ENCODE measurements at regions not wholly inside any gene's neighbourhood (a gene's known extent, or its start where the extent isn't known, plus 50 kb on each side); places are given as distances from the start of the nearest gene placed in this dataset.
A peak's percentile ranks its signal among the peaks of the same experiment; 100 is the strongest.
"Not testable (repeated sequence)": the region's sequence is repeated elsewhere in the genome, so short reads cannot be mapped to it uniquely, and the experiment has no call there.

DNA sequence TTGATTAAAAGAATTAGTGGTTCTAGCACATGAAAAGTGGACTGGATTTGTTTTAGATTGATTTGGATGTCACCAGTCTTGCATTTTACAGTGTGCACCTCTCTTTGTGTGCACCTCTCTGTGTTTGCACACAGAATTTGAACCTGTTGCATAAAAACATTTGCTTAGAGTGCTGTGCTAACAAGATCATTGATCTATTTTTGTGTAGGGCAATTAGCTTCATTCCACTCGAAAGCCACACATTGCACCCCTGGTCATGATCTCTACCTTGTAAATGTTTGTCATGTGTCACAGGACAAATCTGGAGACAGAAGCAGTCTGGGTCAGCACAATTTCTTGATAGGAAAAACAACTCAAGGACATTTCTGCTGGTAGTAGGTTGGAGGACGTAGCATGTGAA is 258.7 kb upstream of the LINC00305 start:
- DNase-seq (ENCODE audit: low spot score): no peak

DNA sequence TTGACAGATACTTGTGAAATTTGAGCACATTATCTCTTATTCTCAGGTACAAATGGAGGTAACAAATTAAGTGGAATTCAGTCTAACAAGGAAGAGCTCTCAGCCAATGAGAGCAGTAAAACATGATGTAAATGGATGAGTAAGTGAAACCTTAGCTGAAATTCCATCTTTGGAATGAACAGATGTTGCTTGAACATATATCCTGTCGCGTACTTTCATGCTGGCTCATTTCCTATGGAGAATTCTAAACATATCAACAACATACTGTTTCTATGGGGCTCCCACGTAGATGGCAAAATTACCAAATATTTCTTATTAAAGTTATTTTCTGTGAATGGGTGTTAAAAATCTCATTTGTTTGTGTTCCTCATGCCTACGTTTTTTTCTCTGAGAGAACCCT is 256.3 kb upstream of the LINC00305 start:
- no peak for DNase-seq (ENCODE audit: low spot score)

DNA sequence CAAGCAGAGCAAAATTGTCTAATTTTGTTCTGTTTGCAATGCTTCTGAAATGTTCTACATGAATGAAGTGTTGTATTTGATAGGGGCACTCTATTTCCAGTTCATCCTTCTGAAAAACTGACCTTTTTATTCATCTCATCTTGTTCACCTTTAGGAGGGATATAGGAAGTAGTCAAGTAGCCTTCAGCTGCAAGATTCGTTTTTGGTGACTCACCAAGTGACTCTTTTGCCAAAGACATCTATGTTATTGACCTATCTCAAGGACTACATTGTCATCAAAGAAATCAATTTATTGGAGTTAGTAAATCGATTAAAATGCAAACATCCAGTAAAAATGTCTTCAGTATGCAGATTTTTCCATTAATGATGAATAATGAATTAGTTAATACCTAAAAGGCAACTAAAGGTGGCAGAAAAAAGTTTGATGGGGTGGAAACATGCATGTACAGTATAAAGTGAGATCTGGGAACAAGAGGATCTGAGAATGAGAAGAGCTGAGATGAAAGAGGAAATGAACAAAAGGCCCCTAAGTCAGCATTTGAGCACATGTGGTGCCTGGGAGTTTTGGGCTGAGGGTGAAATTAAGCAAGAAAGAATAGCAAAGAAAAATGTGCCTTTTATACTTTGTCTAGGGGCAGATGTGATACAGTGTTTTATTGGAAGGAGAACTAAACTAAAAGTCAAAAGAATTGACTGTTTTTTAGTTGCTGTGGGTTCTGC is 255.1 kb upstream of the LINC00305 start:
- DNase-seq (ENCODE audit: low spot score): no peak

DNA sequence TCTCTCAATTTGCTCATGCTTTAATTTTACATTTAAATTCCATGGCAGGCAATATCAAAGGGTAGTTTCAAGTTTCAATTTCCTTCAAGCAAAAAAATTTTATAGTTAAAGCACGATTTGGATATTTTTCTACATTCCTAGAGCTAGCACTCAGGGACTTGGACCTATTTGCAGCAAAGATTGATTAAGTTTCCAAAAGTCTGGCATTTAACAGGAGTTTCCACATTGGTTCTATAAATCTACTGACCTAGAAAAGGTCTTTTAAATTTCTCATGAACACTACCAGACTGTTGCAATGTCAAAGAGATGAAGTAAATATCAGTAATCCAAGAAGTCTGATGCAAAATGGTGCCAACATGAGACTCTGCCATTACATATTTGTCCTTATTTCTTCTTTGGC is 253.7 kb upstream of the LINC00305 start:
- no peak for DNase-seq (ENCODE audit: low spot score)

DNA sequence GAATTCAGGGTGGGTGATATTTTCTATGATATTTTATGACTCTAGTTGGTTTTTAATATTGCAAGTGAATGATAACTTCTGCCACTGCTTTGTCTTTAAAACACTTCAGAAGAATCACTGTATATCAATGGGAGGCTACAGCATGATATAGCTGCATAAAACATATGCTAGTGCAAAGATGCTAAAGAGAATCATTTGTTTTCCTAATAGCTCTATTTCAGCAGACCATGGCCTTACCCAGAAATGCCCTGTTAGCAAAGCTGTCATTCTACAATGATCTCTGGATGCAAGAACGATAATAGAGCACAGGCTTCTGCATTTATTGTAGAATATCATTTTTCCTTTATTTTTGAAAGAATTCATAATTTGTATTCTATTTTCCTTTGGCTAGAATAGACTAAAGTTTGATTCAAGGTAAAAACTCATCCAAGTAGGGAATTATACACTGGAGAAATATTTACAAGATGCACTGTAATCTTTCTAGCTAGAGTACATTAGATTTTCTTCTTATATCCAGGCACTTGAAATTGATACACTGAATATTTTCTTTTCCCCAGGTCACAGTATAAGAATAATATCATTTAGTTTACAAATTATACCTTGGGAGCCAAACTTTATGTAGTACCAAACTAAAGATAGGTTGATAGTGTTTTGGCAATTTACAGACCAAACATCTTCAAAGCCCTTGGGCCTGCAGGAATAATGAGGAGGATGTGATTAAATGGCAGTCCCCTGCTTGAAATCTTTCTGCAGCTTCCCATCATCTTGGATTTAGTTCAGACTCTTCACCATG is 252.6 kb upstream of the LINC00305 start:
- no peak for DNase-seq (ENCODE audit: low spot score)

DNA sequence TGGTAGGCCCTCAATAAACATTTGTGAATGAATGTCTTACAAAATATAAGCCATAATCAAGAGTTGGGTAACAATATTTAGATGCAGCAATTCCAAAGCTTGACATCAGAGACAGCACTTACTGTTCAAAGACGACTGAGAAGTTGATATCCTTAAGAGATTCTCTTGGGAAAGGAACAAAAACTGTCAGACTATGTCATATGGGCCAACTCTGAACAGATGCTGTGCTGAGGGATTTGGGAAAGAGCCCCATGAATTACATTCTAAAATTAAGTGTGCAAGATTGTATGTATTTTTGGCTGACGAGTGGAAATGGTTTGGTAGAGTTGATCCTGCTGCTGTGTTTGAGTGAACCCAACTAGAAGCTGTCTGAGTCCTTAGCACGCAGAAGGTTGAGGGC is 250.7 kb upstream of the LINC00305 start:
- DNase-seq (ENCODE audit: low spot score): no peak

DNA sequence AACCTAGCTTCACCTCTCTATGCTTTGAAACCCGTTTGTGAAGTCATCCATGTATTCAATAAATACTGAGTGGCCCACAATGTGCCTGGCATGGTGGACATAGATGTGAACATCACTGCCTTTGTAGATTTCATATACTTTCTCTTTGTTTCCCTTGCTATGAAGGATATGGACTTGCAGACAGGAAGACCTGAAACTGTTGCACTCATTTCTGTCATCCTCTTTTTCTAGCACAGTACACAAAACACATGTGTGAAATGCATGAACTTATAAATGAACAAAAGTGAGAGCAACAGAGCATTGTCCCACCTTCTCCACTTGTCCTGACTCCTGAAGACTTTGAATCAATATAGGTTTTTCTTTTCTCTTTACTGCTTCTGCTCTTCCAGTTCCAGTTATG is 249.4 kb upstream of the LINC00305 start:
- no peak for DNase-seq (ENCODE audit: low spot score)

DNA sequence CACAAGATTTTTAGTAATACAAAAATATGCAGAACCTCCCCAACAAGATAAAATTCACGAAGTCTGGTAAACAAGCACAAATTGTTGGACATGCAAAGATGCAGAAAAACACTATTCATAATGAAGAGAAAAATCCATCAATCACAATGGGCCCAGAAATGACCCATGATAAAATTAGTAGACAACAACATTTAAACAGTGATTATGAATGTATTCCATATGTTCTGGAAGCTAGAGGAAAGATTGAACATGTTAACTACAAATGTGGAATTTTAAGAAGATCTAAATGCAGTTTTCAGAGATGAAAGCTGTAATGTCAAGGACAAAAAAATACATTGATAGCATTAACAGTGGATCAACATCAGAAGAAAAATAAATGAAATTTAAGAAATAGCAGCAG is 243.3 kb upstream of the LINC00305 start:
- no peak for DNase-seq (ENCODE audit: low spot score)

DNA sequence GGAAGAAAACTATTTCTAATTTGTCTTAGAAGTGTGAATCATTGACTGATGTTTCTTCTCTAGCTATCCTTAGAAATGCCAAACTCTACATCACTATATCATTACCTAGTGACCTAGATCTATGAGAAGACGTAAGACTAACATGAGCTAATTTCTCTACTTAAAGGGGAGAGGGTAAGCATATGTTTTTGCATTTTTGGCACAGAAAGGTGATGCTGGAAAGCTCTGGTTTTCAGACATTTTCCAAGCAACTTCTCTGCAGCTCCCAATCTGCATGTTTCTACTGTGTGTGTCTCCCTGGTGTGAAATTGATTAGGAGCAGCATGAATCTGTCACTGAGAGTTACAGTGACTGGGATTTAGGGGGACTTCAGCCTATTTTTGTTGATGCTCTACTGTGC is 235.2 kb upstream of the LINC00305 start:
- DNase-seq (ENCODE audit: low spot score): no peak

DNA sequence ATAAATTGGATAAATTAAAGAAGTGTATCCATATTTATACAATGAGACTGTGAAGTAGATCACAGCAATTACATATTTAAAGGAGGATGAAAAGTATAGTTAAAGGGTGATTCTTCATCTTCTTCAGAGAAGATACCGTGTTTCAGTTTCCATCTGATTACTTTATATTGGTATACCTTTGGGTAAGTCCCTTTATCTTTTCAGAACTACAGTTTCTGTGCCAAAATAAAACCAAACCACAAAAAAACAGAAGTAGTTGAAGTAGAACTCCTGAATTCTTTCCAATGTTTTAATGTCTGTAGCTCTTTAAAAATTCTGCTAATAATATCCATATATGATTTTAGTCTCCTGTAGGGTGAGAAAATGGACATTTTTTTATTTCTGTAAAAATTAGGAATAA is 231.2 kb upstream of the LINC00305 start:
- no peak for DNase-seq (ENCODE audit: low spot score)

DNA sequence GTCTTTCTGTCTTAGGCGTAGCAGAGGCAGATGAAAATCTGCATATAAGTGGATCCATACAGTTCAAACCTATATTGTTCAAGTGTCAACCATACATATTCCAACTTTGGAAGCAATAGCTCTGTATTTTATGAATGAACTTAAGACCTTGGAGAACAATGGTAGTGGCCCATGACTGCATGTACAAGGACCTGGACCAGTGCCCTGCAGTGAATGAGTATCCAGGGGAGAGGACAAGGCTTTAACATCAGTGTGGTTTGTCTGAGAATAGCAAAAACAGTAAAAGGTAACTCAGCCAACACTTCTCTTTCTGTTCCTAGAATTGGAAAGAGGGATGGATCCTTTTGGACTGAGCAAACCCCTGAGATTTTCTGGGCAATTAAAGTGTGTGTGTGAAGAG is 230.8 kb upstream of the LINC00305 start:
- DNase-seq (ENCODE audit: low spot score): no peak

DNA sequence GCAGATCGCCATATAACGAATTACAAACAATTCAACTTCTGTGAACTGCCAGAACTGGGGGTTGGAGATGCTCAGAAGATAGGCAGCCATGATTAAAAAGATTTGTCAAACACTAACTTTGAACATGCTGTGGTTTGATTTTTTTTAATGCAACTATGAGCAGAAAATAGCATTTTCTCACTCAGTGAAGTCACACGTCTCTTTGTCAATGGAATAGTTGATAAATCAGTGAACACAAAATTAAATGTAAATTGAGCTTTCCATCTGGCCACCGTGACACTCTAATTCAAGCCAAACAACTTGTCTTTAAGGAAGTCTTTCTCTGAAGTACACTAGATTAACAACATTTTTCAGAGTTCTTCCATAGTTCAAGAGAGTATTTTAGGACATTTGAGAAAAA is 228.6 kb upstream of the LINC00305 start:
- no peak for DNase-seq (ENCODE audit: low spot score)

DNA sequence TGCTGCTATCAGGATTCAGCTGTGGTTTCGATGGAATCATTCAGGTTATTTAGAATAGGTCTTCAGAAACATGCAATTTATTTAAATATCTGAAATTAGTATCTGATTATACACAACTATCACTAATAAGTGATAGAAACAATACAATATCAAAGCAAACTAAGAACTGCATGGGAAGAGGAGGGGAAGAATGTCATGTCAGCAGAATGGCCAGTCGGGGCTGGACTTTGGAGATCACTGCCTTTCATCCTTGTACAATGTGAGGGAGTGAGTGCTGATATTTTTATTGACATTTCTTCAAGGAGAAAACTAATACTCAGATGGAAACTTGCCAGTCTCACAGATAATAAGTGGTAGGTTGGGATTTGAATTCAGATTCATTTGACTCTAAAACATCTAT is 224.0 kb upstream of the LINC00305 start:
- no peak for DNase-seq (ENCODE audit: low spot score)

DNA sequence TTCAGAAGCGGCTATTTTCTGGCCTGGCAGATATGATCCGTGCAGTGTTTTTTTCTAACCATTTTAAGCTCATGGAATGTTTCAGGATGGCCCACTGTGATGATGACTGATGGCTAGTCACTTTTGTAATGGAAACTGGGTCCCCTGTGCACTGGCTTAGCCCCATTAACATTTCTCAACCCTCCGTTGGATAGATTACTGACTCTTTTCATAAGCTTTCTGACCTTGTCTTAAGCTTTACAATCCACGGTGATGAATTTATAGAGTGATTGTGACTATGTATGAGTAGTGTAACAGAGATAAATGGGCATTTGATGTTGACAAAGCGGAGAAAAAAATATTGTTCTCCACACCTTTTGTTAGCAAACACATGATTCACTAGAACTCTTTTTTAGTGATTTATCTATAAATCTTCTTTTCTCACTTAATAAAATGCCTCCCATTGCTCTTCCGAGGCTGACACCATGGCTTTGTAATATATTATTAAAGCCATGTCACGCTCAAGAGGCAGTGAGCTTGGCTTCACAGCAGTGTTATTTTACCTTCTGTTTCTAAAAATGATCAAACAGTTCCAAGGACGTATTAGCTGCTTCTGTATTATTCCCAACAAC is 221.0 kb upstream of the LINC00305 start:
- not testable (repeated sequence) for DNase-seq (ENCODE audit: low spot score)

DNA sequence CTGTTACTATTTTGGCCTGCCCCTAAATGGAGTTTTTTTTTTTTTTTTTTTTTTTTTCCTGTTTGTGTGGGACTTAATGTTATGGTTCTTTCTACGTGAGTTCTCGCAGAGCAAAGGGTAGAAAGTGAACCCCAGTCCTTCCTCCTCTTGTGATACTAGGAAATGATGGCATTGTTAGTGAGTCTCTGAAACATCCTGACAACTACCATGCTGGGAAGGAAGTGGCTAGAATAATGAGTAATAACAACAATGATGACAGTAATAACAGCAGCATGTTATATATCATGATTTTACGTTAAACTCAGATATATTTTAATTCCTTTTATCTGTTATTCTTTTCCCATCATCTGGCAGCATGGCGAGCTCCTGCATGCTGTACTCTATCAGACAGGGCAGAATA is 216.2 kb upstream of the LINC00305 start:
- DNase-seq (ENCODE audit: low spot score): no peak

DNA sequence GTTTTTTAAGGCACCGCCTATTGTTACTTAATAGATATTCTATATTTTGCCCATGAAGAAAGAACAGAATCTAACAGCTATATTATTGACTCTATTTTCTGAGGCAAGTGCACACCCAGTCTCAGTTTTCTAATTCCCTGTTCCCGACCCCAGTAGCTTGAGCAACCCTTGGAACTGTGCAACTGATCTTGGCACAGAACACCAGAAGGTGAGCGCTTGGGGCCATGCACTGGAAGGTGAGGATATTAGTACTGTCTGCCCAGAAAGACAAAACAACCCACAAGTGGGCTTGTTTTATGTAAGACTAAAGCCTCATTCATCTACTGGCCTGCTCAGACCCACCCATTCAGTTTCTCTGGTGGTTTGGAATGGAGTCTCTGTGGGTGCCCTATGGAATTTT is 188.8 kb upstream of the LINC00305 start:
- DNase-seq (ENCODE audit: low spot score): no peak

DNA sequence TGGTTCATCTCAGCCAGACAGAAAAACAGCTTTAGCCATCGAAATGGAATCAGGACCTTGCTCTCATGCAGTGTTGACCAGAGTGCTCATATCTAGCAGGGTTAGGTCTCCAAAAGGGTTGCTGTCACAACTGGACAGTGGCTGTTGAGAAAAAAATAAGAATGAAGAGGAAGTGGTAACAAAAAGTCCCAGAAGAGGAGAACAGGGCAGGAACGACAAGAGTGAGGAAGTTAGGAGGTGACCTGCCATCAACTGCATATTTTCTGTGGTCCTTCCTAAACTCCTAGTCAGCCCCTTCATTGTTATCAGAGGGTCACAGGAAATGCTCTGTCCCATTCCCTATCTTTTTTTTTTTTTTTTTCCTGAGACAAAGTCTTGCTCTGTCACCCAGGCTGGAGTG is 188.1 kb upstream of the LINC00305 start:
- no peak for DNase-seq (ENCODE audit: low spot score)

DNA sequence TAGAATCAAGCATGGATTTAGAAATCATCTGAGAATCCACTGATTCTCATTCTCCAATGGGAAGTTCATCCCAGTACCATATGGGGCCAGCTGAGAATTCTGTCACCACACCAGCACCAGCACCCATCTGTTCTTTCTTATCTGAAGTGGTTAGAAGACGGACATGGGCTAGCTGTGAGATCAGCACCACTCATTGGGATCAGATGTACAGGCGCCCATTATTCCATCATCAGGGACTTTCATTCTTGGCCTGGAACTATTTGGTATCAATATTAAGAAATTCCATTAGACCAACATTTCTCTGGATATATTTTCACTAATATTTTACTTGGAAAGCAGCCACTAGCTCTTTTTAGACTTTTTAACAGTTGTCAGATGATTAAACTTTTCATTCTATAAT is 185.9 kb upstream of the LINC00305 start:
- no peak for DNase-seq (ENCODE audit: low spot score)

DNA sequence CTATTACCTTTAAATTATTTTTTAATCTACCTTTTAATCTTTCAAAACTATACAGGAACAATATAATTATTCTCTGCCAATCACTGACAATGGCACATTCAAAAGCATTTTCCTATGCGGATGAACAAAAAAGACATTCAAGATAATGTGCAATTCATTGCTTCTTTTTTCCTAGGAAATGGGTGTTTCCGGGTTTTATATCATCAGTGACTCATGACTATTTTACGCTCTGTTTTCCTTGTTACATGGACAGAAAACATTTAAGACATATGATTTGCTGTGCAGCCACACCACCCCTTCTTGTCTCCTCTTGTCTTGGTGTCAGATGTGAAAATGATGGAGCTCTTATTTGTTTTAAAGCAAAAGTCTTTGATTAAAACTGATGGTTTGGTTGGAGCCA is 184.7 kb upstream of the LINC00305 start:
- DNase-seq (ENCODE audit: low spot score): no peak

DNA sequence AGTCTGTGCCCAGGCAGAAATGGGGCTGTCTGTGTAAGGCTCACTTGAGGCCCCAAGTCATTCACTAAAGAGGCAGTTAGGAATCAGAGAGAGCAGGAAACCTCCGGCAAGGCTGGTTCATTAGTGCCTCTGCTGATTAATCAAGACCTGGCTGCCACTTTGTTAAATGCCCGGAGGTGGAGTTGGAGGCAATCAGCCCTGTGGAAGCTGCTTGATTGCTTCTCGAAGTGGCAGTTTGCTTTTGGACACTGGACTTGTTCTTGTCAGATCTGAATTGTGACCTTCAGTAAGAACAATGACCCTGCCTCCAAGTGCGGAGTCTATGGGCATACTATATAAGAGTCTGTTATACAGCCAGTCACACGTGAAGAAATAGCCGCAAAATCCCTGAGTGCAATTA is 183.9 kb upstream of the LINC00305 start:
- no peak for DNase-seq (ENCODE audit: low spot score)

DNA sequence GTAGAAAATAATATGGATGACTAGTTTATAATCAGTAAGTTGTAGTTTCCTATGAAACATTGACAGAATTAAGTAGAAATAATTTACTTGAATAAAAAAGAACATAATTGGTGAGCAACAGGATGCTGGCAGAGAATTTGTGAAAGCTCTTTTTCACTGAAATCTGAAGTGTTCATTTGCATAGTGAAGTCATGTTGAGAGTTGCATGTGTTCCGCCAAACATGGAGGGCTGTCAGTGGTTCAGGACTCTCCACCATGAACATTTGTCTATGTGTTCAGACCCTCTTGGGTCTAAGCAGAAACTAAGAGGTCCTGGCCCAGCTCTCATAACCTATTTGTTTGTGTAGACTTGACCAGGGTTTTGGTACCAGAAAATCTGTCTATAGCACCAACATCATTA is 182.5 kb upstream of the LINC00305 start:
- DNase-seq (ENCODE audit: low spot score): no peak

DNA sequence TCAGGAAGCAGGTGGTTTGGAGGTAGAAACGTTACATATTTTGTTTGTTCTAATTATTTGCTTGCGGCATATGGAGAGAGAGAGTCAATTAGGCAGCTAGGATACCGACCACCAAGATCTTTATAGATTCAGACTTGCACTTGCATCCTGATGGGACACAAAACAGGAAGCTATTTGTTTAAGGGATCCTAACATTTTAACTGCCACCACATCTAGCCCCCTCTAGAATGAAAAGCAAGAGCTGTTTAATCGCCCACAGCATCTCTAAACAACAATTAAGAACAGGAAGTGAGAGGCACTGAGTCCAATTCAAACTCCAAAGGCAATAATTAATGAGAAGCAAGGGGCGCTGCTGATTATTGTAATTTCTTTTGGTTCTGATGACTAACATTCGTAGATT is 182.0 kb upstream of the LINC00305 start:
- DNase-seq (ENCODE audit: low spot score): no peak

DNA sequence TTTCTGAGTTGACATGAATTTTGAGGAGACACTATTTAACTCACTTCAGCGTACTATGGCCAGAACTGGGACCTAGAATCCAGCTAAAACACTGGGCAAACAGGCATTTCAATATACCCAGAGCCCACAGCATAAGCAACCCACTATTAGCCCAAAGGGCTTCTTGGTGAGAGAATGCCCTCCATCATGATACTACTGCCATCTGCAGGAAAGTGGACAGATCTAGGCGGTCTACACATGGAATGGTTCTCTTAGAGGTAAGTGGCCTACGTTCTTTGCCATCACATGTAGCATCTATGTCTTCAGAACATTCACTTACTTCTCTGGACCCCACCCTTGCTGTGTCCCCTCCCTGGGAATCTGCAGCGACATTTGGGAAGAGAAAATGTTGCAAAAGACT is 181.3 kb upstream of the LINC00305 start:
- peak; percentile 7 for DNase-seq (ENCODE audit: low spot score)

Measured in Ammon's horn (tissue), 1 donor.